ENCODE measurements at regions not wholly inside any gene's neighbourhood (a gene's known extent, or its start where the extent isn't known, plus 50 kb on each side); places are given as distances from the start of the nearest gene placed in this dataset.

- no peak for TF ChIP-seq CTCF (IDR thresholded peaks at IDR 0.05; ENCODE audit: control extremely low read depth, extremely low read depth, low read depth, missing control alignments)
- no peak for DNase-seq (ENCODE audit: extremely low spot score)
- ChIA-PET CTCF (no interaction called here), POLR2A (no interaction called here)
Measured at GRCh38 chr13:71046360-71047079, 820.5 kb downstream of the DACH1 start.

GRCh38 chr13:71045101-71045500, 821.9 kb downstream of the DACH1 start:
- TF ChIP-seq CTCF (IDR thresholded peaks at IDR 0.05; ENCODE audit: control extremely low read depth, extremely low read depth, low read depth, missing control alignments) = no peak
- CTCF ChIA-PET = no interaction called here
- no peak for DNase-seq (ENCODE audit: extremely low spot score)
- POLR2A ChIA-PET = no interaction called here

- ChIA-PET POLR2A (no interaction called here), CTCF (no interaction called here)
- no peak for DNase-seq (ENCODE audit: extremely low spot score)
- no peak for TF ChIP-seq CTCF (IDR thresholded peaks at IDR 0.05; ENCODE audit: control extremely low read depth, extremely low read depth, low read depth, missing control alignments)
Measured at GRCh38 chr13:71039440-71039839, 827.6 kb downstream of the DACH1 start.

- no peak for TF ChIP-seq CTCF (IDR thresholded peaks at IDR 0.05; ENCODE audit: control extremely low read depth, extremely low read depth, low read depth, missing control alignments)
- no peak for DNase-seq (ENCODE audit: extremely low spot score)
- ChIA-PET CTCF (interaction anchor here (0.9 to 1.7 kb wide), 5 partner anchors 16 to 476 kb away, joined by 3 to 7 read pairs (median 3); no protein-coding TSS in a partner anchor), POLR2A (no interaction called here)
Measured at GRCh38 chr13:71034018-71034417, 833.0 kb downstream of the DACH1 start.

- CTCF ChIA-PET = interaction anchor here (0.6 to 1.7 kb wide), 5 partner anchors 18 to 769 kb away, joined by 3 to 7 read pairs (median 3); no protein-coding TSS in a partner anchor
- no peak for TF ChIP-seq CTCF (IDR thresholded peaks at IDR 0.05; ENCODE audit: control extremely low read depth, extremely low read depth, low read depth, missing control alignments)
- DNase-seq (ENCODE audit: extremely low spot score) = no peak
- POLR2A ChIA-PET = no interaction called here
Measured at GRCh38 chr13:71033026-71033425, 834.0 kb downstream of the DACH1 start.

GRCh38 chr13:71030784-71031183, 836.2 kb downstream of the DACH1 start:
- ChIA-PET CTCF (interaction anchor here (0.9 to 1.4 kb wide), 2 partner anchors 10 to 14 kb away, joined by 3 to 4 read pairs; no protein-coding TSS in a partner anchor), POLR2A (no interaction called here)
- TF ChIP-seq CTCF (IDR thresholded peaks at IDR 0.05; ENCODE audit: control extremely low read depth, extremely low read depth, low read depth, missing control alignments) = no peak
- DNase-seq (ENCODE audit: extremely low spot score) = no peak

Measured in GM10248 (cell line).